K562 (cell line): ENCODE measurements at regions not wholly inside any gene's neighbourhood (a gene's known extent, or its start where the extent isn't known, plus 50 kb on each side); places are given as distances from the start of the nearest gene placed in this dataset.

Experiments
- HOXB6 ChIP-seq: fragments of 250-450 bp; sonication (Bioruptor Pico); IDR thresholded peaks from 2 replicates; pipeline ENCODE4 v1.5.1; 2022; ENCODE audit warnings: mild to moderate bottlenecking, borderline replicate concordance
- NFXL1 ChIP-seq: fragments of 450-650 bp; formaldehyde crosslinking; IDR thresholded peaks from 2 replicates; pipeline ENCODE4 v1.4.0; 2021; ENCODE audit warnings: mild to moderate bottlenecking
- REST ChIP-seq, 2 experiments: fragments of 450-650 bp; formaldehyde crosslinking in 1 of 2; IDR thresholded peaks; 2 replicates each; pipeline versions ENCODE4 v1.4.0 to v1.6.1; 2014 to 2020; ENCODE audit warnings: mild to moderate bottlenecking in 2 of 2, borderline replicate concordance in 1 of 2, low read depth in 1 of 2

- no peak for TF ChIP-seq NFXL1 (CRISPR knock-in tag)
- TF ChIP-seq REST (IDR thresholded peaks at IDR 0.05; ENCODE audit: borderline replicate concordance), result no peak
- TF ChIP-seq REST (CRISPR knock-in tag; IDR thresholded peaks at IDR 0.05; ENCODE audit: low read depth), result no peak
- TF ChIP-seq HOXB6, result no peak
Measured at GRCh38 chr2:103119352-103119751, 357.5 kb downstream of the TMEM182 start.
